Nephron progenitor cell (in vitro differentiated cells): ENCODE measurements at regions not wholly inside any gene's neighbourhood (a gene's known extent, or its start where the extent isn't known, plus 50 kb on each side); places are given as distances from the start of the nearest gene placed in this dataset.

ENCODE experiments used
- DNase-seq: peaks from one replicate; pipeline ENCODE4 v3.0.0; 2021
- H3K27ac Mint-ChIP-seq: 2 replicates; pipeline ENCODE4 v1.8.0; 2021; ENCODE audit warnings: mild to moderate bottlenecking, moderate library complexity, mixed read lengths
- H3K27me3 Mint-ChIP-seq: 2 replicates; pipeline ENCODE4 v1.8.0; 2021; ENCODE audit warnings: mild to moderate bottlenecking, low read depth, mixed read lengths; ENCODE audit not compliant: poor library complexity
- H3K36me3 Mint-ChIP-seq: 2 replicates; pipeline ENCODE4 v1.8.0; 2021; ENCODE audit warnings: low read depth, mixed read lengths
- H3K4me1 Mint-ChIP-seq: 2 replicates; pipeline ENCODE4 v1.8.0; 2021; ENCODE audit warnings: mixed read lengths
- H3K4me3 Mint-ChIP-seq: 2 replicates; pipeline ENCODE4 v1.8.0; 2021; ENCODE audit warnings: mild to moderate bottlenecking, moderate library complexity, mixed read lengths
- H3K9me3 Mint-ChIP-seq: 2 replicates; pipeline ENCODE4 v1.8.0; 2021; ENCODE audit warnings: mild to moderate bottlenecking, moderate library complexity, mixed read lengths
- CTCF ChIP-seq: fragments of 200-600 bp; sonication (generic); IDR thresholded peaks from 2 replicates; pipeline ENCODE4 v1.5.0; 2021; ENCODE audit warnings: antibody characterized with exemption

- Mint-ChIP-seq H3K9me3 (no peaks in the 10 kb centered on the region), H3K36me3 (no peaks in the 10 kb centered on the region), H3K4me1 (no peaks in the 10 kb centered on the region), H3K27me3 (peaks cover 3% of the 10 kb centered on the region), H3K4me3 (no peak overlapping the region), H3K27ac (no peak overlapping the region)
- no peak for TF ChIP-seq CTCF
- DNase-seq, result peak; percentile 67
Measured at GRCh38 chr16:7182510-7183109, 150.0 kb upstream of the RBFOX1 start.

- H3K27ac Mint-ChIP-seq, result peak overlapping the region; percentile 19
- no peak overlapping the region for H3K4me3 Mint-ChIP-seq
- no peaks in the 10 kb centered on the region for H3K9me3 Mint-ChIP-seq
- peaks cover 8% of the 10 kb centered on the region for H3K27me3 Mint-ChIP-seq
- TF ChIP-seq CTCF, result no peak
- no peak for DNase-seq
- no peaks in the 10 kb centered on the region for H3K36me3 Mint-ChIP-seq
- no peaks in the 10 kb centered on the region for H3K4me1 Mint-ChIP-seq
Measured at GRCh38 chr16:7177875-7178274, 154.8 kb upstream of the RBFOX1 start.

GRCh38 chr16:7171151-7171550 is 161.5 kb upstream of the RBFOX1 start:
- Mint-ChIP-seq H3K27me3 (peaks cover 9% of the 10 kb centered on the region), H3K9me3 (no peaks in the 10 kb centered on the region), H3K36me3 (no peaks in the 10 kb centered on the region), H3K4me1 (peaks cover 5% of the 10 kb centered on the region), H3K4me3 (no peak overlapping the region), H3K27ac (no peak overlapping the region)
- DNase-seq, result no peak
- no peak for TF ChIP-seq CTCF

- Mint-ChIP-seq H3K27ac (no peak overlapping the region), H3K4me3 (no peak overlapping the region), H3K9me3 (no peaks in the 10 kb centered on the region), H3K27me3 (peaks cover 14% of the 10 kb centered on the region), H3K4me1 (peaks cover 5% of the 10 kb centered on the region), H3K36me3 (no peaks in the 10 kb centered on the region)
- no peak for TF ChIP-seq CTCF
- DNase-seq, result no peak
Measured at GRCh38 chr16:7167626-7168025, 165.0 kb upstream of the RBFOX1 start.

GRCh38 chr16:7161891-7162290 is 170.8 kb upstream of the RBFOX1 start:
- peaks cover 17% of the 10 kb centered on the region for H3K27me3 Mint-ChIP-seq
- no peaks in the 10 kb centered on the region for H3K9me3 Mint-ChIP-seq
- TF ChIP-seq CTCF, result no peak
- H3K4me1 Mint-ChIP-seq, result no peaks in the 10 kb centered on the region
- no peak overlapping the region for H3K4me3 Mint-ChIP-seq
- no peaks in the 10 kb centered on the region for H3K36me3 Mint-ChIP-seq
- no peak for DNase-seq
- H3K27ac Mint-ChIP-seq, result no peak overlapping the region

- Mint-ChIP-seq H3K4me1 (no peaks in the 10 kb centered on the region), H3K27me3 (peaks cover 17% of the 10 kb centered on the region), H3K9me3 (no peaks in the 10 kb centered on the region), H3K27ac (no peak overlapping the region), H3K4me3 (no peak overlapping the region), H3K36me3 (no peaks in the 10 kb centered on the region)
- no peak for TF ChIP-seq CTCF
- DNase-seq, result no peak
Measured at GRCh38 chr16:7160093-7160492, 172.6 kb upstream of the RBFOX1 start.
